Loucy (cell line): ENCODE measurements at regions not wholly inside any gene's neighbourhood (a gene's known extent, or its start where the extent isn't known, plus 50 kb on each side); places are given as distances from the start of the nearest gene placed in this dataset.

Source experiments
- H2AFZ ChIP-seq: fragments of 200-600 bp; sonication (generic); 2 replicates; pipeline ENCODE4 v1.6.0; 2016; ENCODE audit warnings: antibody characterized with exemption, mild to moderate bottlenecking, low read length, moderate library complexity
- H3F3A ChIP-seq: fragments of 200-600 bp; 2 replicates; pipeline ENCODE4 v1.6.0; 2016; ENCODE audit warnings: antibody characterized with exemption, low read depth, mild to moderate bottlenecking
- H3K27me3 ChIP-seq: fragments of 200-600 bp; sonication (generic); 2 replicates; pipeline ENCODE4 v1.6.1; 2014; ENCODE audit warnings: low read length, mild to moderate bottlenecking; ENCODE audit not compliant: insufficient read depth, poor library complexity, severe bottlenecking
- H3K36me3 ChIP-seq: fragments of 200-600 bp; sonication (generic); 2 replicates; pipeline ENCODE4 v1.6.1; 2016; ENCODE audit warnings: low read length; ENCODE audit not compliant: insufficient read depth
- H3K4me1 ChIP-seq: fragments of 200-600 bp; sonication (generic); 2 replicates; pipeline ENCODE4 v1.5.1; 2014; ENCODE audit warnings: low read length, mild to moderate bottlenecking; ENCODE audit not compliant: insufficient read depth, poor library complexity, severe bottlenecking
- H3K4me2 ChIP-seq: fragments of 200-600 bp; sonication (generic); 2 replicates; pipeline ENCODE4 v1.6.0; 2014; ENCODE audit warnings: antibody characterized with exemption, low read length, low read depth, mild to moderate bottlenecking; ENCODE audit not compliant: poor library complexity, severe bottlenecking
- H3K4me3 ChIP-seq: fragments of 200-600 bp; sonication (generic); 2 replicates; pipeline ENCODE4 v1.5.1; 2014; ENCODE audit warnings: low read length, mild to moderate bottlenecking, mixed read lengths; ENCODE audit not compliant: poor library complexity, severe bottlenecking
- H3K79me2 ChIP-seq: fragments of 200-600 bp; sonication (generic); 2 replicates; pipeline ENCODE4 v1.6.1; 2014; ENCODE audit warnings: low read length; ENCODE audit not compliant: insufficient read depth
- H3K9ac ChIP-seq: fragments of 200-600 bp; sonication (generic); 2 replicates; pipeline ENCODE4 v1.6.0; 2014; ENCODE audit warnings: mild to moderate bottlenecking, low read depth, low read length, moderate library complexity; ENCODE audit not compliant: poor library complexity, severe bottlenecking
- H3K9me2 ChIP-seq: fragments of 200-600 bp; sonication (generic); replicated peaks from 2 replicates; pipeline ENCODE4 v1.6.1; 2016; ENCODE audit warnings: low read depth, low read length, mixed read lengths
- H3K9me3 ChIP-seq: fragments of 200-600 bp; sonication (generic); 2 replicates; pipeline ENCODE4 v1.6.1; 2014; ENCODE audit warnings: mild to moderate bottlenecking, antibody characterized with exemption, low read length, low read depth; ENCODE audit not compliant: insufficient read depth
- H4K20me1 ChIP-seq: fragments of 200-600 bp; sonication (generic); 2 replicates; pipeline ENCODE4 v1.6.0; 2014; ENCODE audit warnings: antibody characterized with exemption, low read length, mild to moderate bottlenecking; ENCODE audit not compliant: insufficient read depth, poor library complexity, severe bottlenecking
- CTCF ChIP-seq: fragments of 200-600 bp; sonication (generic); conservative IDR thresholded peaks from 2 replicates; pipeline ENCODE4 v1.5.1; 2014; ENCODE audit warnings: mild to moderate bottlenecking, antibody characterized with exemption, low read length
- EZH2phosphoT487 ChIP-seq: fragments of 200-600 bp; IDR thresholded peaks from 2 replicates; pipeline ENCODE4 v1.6.1; 2018; ENCODE audit warnings: antibody characterized with exemption, mild to moderate bottlenecking, moderate library complexity, borderline replicate concordance

GRCh38 chr12:67593041-67593440 lies 55.5 kb upstream of the DYRK2 start:
- H3K79me2 ChIP-seq = no peaks in the 10 kb centered on the region
- H4K20me1 ChIP-seq = no peaks in the 10 kb centered on the region
- H3K4me3 ChIP-seq = no peak overlapping the region
- H2AFZ ChIP-seq = peak overlapping the region; percentile 62; the same call in 1 of the 2 replicates
- no peak for TF ChIP-seq CTCF
- no peak for TF ChIP-seq EZH2phosphoT487
- no peaks in the 10 kb centered on the region for H3K36me3 ChIP-seq
- no peaks in the 10 kb centered on the region for H3K9me3 ChIP-seq
- no peaks in the 10 kb centered on the region for H3K27me3 ChIP-seq
- H3K4me2 ChIP-seq = peak overlapping the region; percentile 27
- H3K4me1 ChIP-seq = peaks cover 37% of the 10 kb centered on the region
- H3K9me2 ChIP-seq = no peaks in the 10 kb centered on the region
- H3K9ac ChIP-seq = no peak overlapping the region
- H3F3A ChIP-seq = no peaks in the 10 kb centered on the region

GRCh38 chr12:67593461-67594330 lies 54.8 kb upstream of the DYRK2 start:
- no peaks in the 10 kb centered on the region for H3K9me2 ChIP-seq
- H3K4me1 ChIP-seq = peaks cover 37% of the 10 kb centered on the region
- no peak overlapping the region for H3K9ac ChIP-seq
- no peaks in the 10 kb centered on the region for H4K20me1 ChIP-seq
- no peaks in the 10 kb centered on the region for H3K9me3 ChIP-seq
- peak overlapping the region; percentile 62 for H2AFZ ChIP-seq
- no peaks in the 10 kb centered on the region for H3K36me3 ChIP-seq
- no peaks in the 10 kb centered on the region for H3F3A ChIP-seq
- H3K27me3 ChIP-seq = no peaks in the 10 kb centered on the region
- H3K79me2 ChIP-seq = no peaks in the 10 kb centered on the region
- no peak for TF ChIP-seq CTCF
- TF ChIP-seq EZH2phosphoT487 = no peak
- H3K4me3 ChIP-seq = no peak overlapping the region
- H3K4me2 ChIP-seq = no peak overlapping the region

GRCh38 chr12:67594888-67595287 lies 53.7 kb upstream of the DYRK2 start:
- Histone ChIP-seq H2AFZ (peak overlapping the region; percentile 62), H3K27me3 (no peaks in the 10 kb centered on the region), H3K9me2 (no peaks in the 10 kb centered on the region), H4K20me1 (no peaks in the 10 kb centered on the region), H3K4me2 (no peak overlapping the region), H3K9ac (no peak overlapping the region), H3K4me1 (peaks cover 37% of the 10 kb centered on the region), H3K79me2 (no peaks in the 10 kb centered on the region), H3K36me3 (no peaks in the 10 kb centered on the region), H3K4me3 (no peak overlapping the region), H3K9me3 (no peaks in the 10 kb centered on the region), H3F3A (no peaks in the 10 kb centered on the region)
- TF ChIP-seq CTCF (no peak), EZH2phosphoT487 (no peak)
